Panc1 (cell line): ENCODE measurements at regions not wholly inside any gene's neighbourhood (a gene's known extent, or its start where the extent isn't known, plus 50 kb on each side); places are given as distances from the start of the nearest gene placed in this dataset.

Experiments used
- ATAC-seq: fragments of 200-7000 bp; cut with Tn5 transposase; 2 replicates; pipeline ENCODE4 v1.9.1; 2020; ENCODE audit warnings: mild to moderate bottlenecking, moderate library complexity
- BruUV-seq: library from RNA; stranded (reverse); fragments of 400-500 nt; replicated peaks from 2 replicates; lab custom pipeline; 2021; lab: Mats Ljungman, UMichigan
- CTCF ChIA-PET: fragments of 300-600 bp; sonication (Branson Sonifier 250); formaldehyde crosslinking; loops from one replicate; lab custom pipeline; 2022; ENCODE audit warnings: antibody characterized with exemption; lab: Charles Lee
- POLR2A ChIA-PET: fragments of 300-600 bp; sonication (Branson Sonifier 250); formaldehyde crosslinking; loops from one replicate; lab custom pipeline; 2022; ENCODE audit warnings: antibody characterized with exemption; lab: Charles Lee
- DNase-seq: peaks from one replicate; pipeline ENCODE4 v3.0.0-alpha.2; 2010; ENCODE audit warnings: low read depth, low spot score
- H3K27ac ChIP-seq: 2 replicates; pipeline ENCODE4 v1.5.1; 2011; ENCODE audit warnings: mild to moderate bottlenecking, low read length, inconsistent platforms
- H3K27me3 ChIP-seq: fragments of 200-500 bp; sonication (Bioruptor generic); 2 replicates; pipeline ENCODE4 v1.6.0; 2014; ENCODE audit warnings: low read length, inconsistent platforms; ENCODE audit not compliant: control insufficient read depth, insufficient read depth
- H3K36me3 ChIP-seq: fragments of 200-500 bp; sonication (Bioruptor generic); 2 replicates; pipeline ENCODE4 v1.5.1; 2014; ENCODE audit warnings: inconsistent platforms, mild to moderate bottlenecking, low read length, moderate library complexity; ENCODE audit not compliant: control insufficient read depth, insufficient read depth
- H3K4me1 ChIP-seq: 2 replicates; pipeline ENCODE4 v1.5.1; 2011; ENCODE audit warnings: inconsistent platforms, mild to moderate bottlenecking, low read length, moderate library complexity; ENCODE audit not compliant: control insufficient read depth, insufficient read depth
- H3K4me3 ChIP-seq, 2 experiments: 2 replicates each; pipeline ENCODE4 v1.5.1; 2011 to 2012; ENCODE audit warnings: low read depth in 2 of 2, low read length in 2 of 2, mild to moderate bottlenecking in 2 of 2, inconsistent platforms in 1 of 2, moderate library complexity in 1 of 2
- H3K9me3 ChIP-seq: fragments of 200-500 bp; sonication (Bioruptor generic); 2 replicates; pipeline ENCODE4 v1.5.1; 2014; ENCODE audit warnings: low read depth, mild to moderate bottlenecking, inconsistent platforms, low read length, moderate library complexity; ENCODE audit not compliant: control insufficient read depth, insufficient read depth
- CTCF ChIP-seq: fragments of 450-650 bp; IDR thresholded peaks from 2 replicates; pipeline ENCODE4 v1.5.1; 2017; ENCODE audit warnings: mild to moderate bottlenecking
- POLR2AphosphoS5 ChIP-seq: IDR thresholded peaks from 2 replicates; pipeline ENCODE4 v1.6.1; 2012; ENCODE audit warnings: mild to moderate bottlenecking, low read depth, low read length, moderate library complexity
- REST ChIP-seq, 2 experiments: IDR thresholded peaks; 2 replicates each; pipeline ENCODE4 v1.6.1; 2011 to 2012; ENCODE audit warnings: low read depth in 2 of 2, control low read depth in 1 of 2, low read length in 1 of 2, mild to moderate bottlenecking in 1 of 2, moderate library complexity in 1 of 2; ENCODE audit not compliant: insufficient read depth in 1 of 2
- SIN3A ChIP-seq: IDR thresholded peaks from 2 replicates; pipeline ENCODE4 v1.6.1; 2012; ENCODE audit warnings: low read depth, mild to moderate bottlenecking, low read length, moderate library complexity, borderline replicate concordance; ENCODE audit not compliant: insufficient read depth
- TCF7L2 ChIP-seq: IDR thresholded peaks from 2 replicates; pipeline ENCODE4 v1.6.1; 2011; ENCODE audit warnings: mild to moderate bottlenecking, low read depth, low read length, inconsistent platforms
- in situ Hi-C: cut with HindIII; loops from 2 replicates; pipeline ENCODE4 v1.10.0; 2016; ENCODE audit warnings: low sequenced_read_pairs, low pct_unique_long_range_greater_than_20kb
- intact Hi-C: fragments of 100-400 bp; cut with micrococcal nuclease; formaldehyde crosslinking; loops from one replicate; pipeline ENCODE4 v1.10.0; 2022; ENCODE audit not compliant: unreplicated experiment

GRCh38 chr18:78727877-78728783, 251.5 kb upstream of the SALL3 start:
- ATAC-seq = no peak
- BruUV-seq = no TSS peak
- TF ChIP-seq POLR2AphosphoS5 (no peak), REST (IDR thresholded peaks at IDR 0.05; ENCODE audit: insufficient read depth in 1 of 2, low read depth in 2 of 2, low read length in 1 of 2) (no peak), TCF7L2 (no peak), CTCF (no peak), SIN3A (no peak)
- no peak for DNase-seq
- POLR2A ChIA-PET = no interaction called here
- peaks cover 39% of the 10 kb centered on the region for H3K27me3 ChIP-seq
- in situ Hi-C loops (no loop called here), intact Hi-C loops (no loop called here)
- CTCF ChIA-PET = no interaction called here
- H3K4me1 ChIP-seq = no peaks in the 10 kb centered on the region
- no peak overlapping the region for H3K27ac ChIP-seq
- H3K4me3 ChIP-seq = no peak overlapping the region
- no peaks in the 10 kb centered on the region for H3K36me3 ChIP-seq
- H3K9me3 ChIP-seq = no peaks in the 10 kb centered on the region

- no peak for ATAC-seq
- H3K36me3 ChIP-seq = no peaks in the 10 kb centered on the region
- H3K4me1 ChIP-seq = no peaks in the 10 kb centered on the region
- ChIA-PET CTCF (no interaction called here), POLR2A (no interaction called here)
- TF ChIP-seq CTCF = no peak
- no peak for TF ChIP-seq POLR2AphosphoS5
- TF ChIP-seq SIN3A = no peak
- no peak for TF ChIP-seq TCF7L2
- TF ChIP-seq REST (IDR thresholded peaks at IDR 0.05; ENCODE audit: insufficient read depth in 1 of 2, low read depth in 2 of 2, low read length in 1 of 2) = no peak
- no peak for DNase-seq
- H3K27me3 ChIP-seq = peaks cover 39% of the 10 kb centered on the region
- intact Hi-C loops = no loop called here
- BruUV-seq = no TSS peak
- H3K4me3 ChIP-seq = no peak overlapping the region
- H3K27ac ChIP-seq = no peak overlapping the region
- H3K9me3 ChIP-seq = no peaks in the 10 kb centered on the region
- in situ Hi-C loops = no loop called here
Measured at GRCh38 chr18:78728784-78729467, 250.7 kb upstream of the SALL3 start.
